ENCODE measurements at regions not wholly inside any gene's neighbourhood (a gene's known extent, or its start where the extent isn't known, plus 50 kb on each side); places are given as distances from the start of the nearest gene placed in this dataset.
"Not testable (repeated sequence)": the region's sequence is repeated elsewhere in the genome, so short reads cannot be mapped to it uniquely, and the experiment has no call there.

DNA sequence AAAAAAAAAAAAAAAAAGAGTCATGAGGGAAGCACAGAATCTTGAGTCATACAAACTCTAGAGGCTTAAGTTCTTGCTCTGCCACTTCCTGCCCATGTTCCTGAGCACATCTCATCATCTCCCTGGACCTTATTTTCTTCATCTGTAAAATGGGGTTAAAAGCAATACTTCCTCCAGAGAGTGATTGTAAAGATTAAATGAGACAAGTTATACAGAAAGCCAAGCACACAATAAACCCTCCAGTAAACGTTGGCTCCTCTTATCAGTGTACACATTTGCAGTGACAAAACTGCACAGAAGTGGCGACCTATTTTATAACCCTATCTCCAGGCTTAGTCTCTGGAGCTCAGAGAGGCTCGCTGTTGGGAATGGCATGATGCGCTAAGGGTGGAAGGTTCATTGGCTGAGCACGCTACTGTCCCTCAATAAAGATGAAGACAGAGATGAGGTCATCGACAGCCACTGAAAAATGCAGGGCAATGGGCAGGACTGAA is 82.1 kb downstream of the RRAGC start:
- no peak overlapping the region for H3K9ac ChIP-seq (ENCODE audit: low read length in 2 of 2)
- H3K4me1 ChIP-seq (ENCODE audit: control insufficient read depth, insufficient read depth, low read length), result no peaks in the 10 kb centered on the region
- no peaks in the 10 kb centered on the region for H3K36me3 ChIP-seq (ENCODE audit: control insufficient read depth in 2 of 2, insufficient read depth in 2 of 2, low read length in 2 of 2)
- no peaks in the 10 kb centered on the region for H3K9me3 ChIP-seq (ENCODE audit: control insufficient read depth in 2 of 2, low read length in 2 of 2)
- H3K27ac ChIP-seq (ENCODE audit: low read length), result no peak overlapping the region
- no peak overlapping the region for H3K4me3 ChIP-seq (ENCODE audit: low read length in 2 of 2)
- H3K27me3 ChIP-seq (ENCODE audit: control insufficient read depth in 1 of 2, insufficient read depth in 2 of 2, low read length in 2 of 2), result peaks cover 5 to 32% of the 10 kb centered on the region in 2 donors

DNA sequence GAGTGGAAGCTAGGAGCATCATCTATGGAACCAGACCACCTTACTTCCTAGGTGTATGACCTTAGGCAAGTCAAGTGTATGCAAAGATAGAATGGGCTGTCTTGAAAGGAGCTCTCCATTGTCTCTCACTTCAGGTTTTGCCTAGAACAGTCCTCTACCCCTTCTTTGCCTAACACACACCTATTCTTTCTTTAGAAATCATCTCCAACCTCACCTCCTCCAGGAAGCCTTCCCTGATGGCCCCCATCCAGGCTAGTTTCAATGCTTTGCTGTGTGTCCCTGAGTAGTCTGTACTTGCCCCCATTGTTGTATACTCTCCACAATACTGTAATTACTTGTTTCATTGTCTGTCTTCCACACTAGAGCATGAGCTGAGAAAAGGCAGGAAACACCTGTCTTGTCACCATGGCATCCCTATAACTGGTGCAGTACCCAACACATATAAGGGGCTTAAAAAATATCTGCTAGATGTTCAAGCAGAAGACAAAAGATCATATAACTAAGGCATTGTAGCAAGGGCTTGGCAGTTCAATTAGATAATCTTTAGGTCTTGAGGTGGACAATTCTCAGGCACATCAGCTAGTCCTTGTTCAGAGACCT is 83.0 kb downstream of the RRAGC start:
- Histone ChIP-seq H3K4me3 (ENCODE audit: low read length in 2 of 2) (no peak overlapping the region), H3K27ac (ENCODE audit: low read length) (no peak overlapping the region), H3K36me3 (ENCODE audit: control insufficient read depth in 2 of 2, insufficient read depth in 2 of 2, low read length in 2 of 2) (no peaks in the 10 kb centered on the region), H3K4me1 (ENCODE audit: control insufficient read depth, insufficient read depth, low read length) (no peaks in the 10 kb centered on the region), H3K9me3 (ENCODE audit: control insufficient read depth in 2 of 2, low read length in 2 of 2) (no peaks in the 10 kb centered on the region), H3K9ac (ENCODE audit: low read length in 2 of 2) (no peak overlapping the region), H3K27me3 (ENCODE audit: control insufficient read depth in 1 of 2, insufficient read depth in 2 of 2, low read length in 2 of 2) (peaks cover 4 to 24% of the 10 kb centered on the region in 2 donors)

DNA sequence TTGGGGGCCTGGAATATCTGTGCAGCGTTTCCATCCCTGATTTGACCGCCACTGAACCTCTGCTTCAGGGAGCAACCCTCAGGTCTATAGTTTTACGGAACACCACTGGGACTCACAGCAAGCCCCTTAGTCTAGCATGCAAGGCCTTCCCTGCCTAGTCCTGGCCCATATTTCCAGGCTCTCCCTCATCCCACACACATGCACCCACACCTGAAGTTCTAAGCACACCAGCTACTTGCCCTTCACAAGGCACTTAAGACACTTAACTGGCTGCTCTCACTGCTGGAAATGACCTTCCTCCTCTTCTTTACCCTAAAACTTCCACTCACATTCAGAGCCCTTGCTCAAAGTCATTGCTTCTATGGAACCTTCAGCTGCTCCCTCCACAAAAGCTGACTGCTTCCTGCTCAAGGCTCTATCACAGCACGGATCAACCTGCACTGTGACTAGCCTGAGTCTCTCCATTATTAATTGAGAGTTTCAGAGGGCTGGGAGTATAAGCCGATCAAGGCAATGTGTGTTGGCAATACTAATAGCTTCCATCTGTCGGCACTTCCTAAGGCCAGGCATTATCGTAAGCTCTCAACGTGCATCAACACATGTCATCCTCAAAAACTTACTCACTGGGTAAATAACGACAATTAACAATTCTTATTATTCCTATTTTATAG is 84.3 kb downstream of the RRAGC start:
- Histone ChIP-seq H3K36me3 (ENCODE audit: control insufficient read depth in 2 of 2, insufficient read depth in 2 of 2, low read length in 2 of 2) (no peaks in the 10 kb centered on the region), H3K27me3 (ENCODE audit: control insufficient read depth in 1 of 2, insufficient read depth in 2 of 2, low read length in 2 of 2) (peaks cover 4 to 18% of the 10 kb centered on the region in 2 donors), H3K27ac (ENCODE audit: low read length) (no peak overlapping the region), H3K9me3 (ENCODE audit: control insufficient read depth in 2 of 2, low read length in 2 of 2) (no peaks in the 10 kb centered on the region), H3K9ac (ENCODE audit: low read length in 2 of 2) (no peak overlapping the region), H3K4me3 (ENCODE audit: low read length in 2 of 2) (no peak overlapping the region), H3K4me1 (ENCODE audit: control insufficient read depth, insufficient read depth, low read length) (no peaks in the 10 kb centered on the region)

DNA sequence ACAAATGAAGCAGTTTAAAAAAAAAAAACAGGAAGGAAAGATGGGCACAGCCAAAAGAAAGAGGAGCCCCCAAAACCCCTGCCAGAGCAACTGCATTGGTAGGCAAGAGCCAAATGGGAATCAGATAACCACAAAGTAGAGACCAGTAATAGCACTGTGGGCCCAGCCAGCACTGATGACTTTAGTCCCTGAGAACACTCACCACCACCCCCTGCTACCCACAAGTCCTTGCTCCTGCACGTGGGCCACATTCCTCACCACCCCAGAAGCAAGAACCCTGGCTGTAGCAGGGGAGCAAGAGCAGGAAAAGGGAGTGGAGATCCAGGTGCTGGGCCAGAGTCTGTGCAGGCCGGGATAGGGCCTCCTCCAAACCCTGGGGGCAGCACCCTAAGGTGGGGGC is 86.1 kb downstream of the RRAGC start:
- no peaks in the 10 kb centered on the region for H3K36me3 ChIP-seq (ENCODE audit: control insufficient read depth in 2 of 2, insufficient read depth in 2 of 2, low read length in 2 of 2)
- H3K27ac ChIP-seq (ENCODE audit: low read length), result no peak overlapping the region
- H3K4me1 ChIP-seq (ENCODE audit: control insufficient read depth, insufficient read depth, low read length), result no peaks in the 10 kb centered on the region
- no peak overlapping the region for H3K4me3 ChIP-seq (ENCODE audit: low read length in 2 of 2)
- peaks cover 4 to 13% of the 10 kb centered on the region in 2 donors for H3K27me3 ChIP-seq (ENCODE audit: control insufficient read depth in 1 of 2, insufficient read depth in 2 of 2, low read length in 2 of 2)
- no peak overlapping the region for H3K9ac ChIP-seq (ENCODE audit: low read length in 2 of 2)
- no peaks in the 10 kb centered on the region for H3K9me3 ChIP-seq (ENCODE audit: control insufficient read depth in 2 of 2, low read length in 2 of 2)

DNA sequence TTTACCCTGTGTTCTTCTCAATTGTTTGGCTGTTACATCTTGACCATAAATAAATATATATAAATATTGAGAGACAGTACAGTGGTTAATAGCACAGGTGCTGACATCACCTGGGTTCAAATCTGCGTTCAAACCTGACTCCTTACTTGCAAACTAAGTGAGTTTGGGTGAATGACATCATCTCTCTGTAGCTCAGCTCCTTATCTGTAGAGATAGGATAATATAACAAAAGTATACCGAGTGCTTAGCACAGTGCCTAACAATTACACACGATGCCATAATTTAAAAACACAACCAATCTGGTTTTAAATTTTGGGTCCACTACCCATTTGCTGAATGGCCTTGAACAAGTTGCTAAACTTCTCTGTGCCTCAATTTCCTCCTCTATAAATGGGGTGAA is 86.6 kb downstream of the RRAGC start:
- peaks cover 4 to 13% of the 10 kb centered on the region in 2 donors for H3K27me3 ChIP-seq (ENCODE audit: control insufficient read depth in 1 of 2, insufficient read depth in 2 of 2, low read length in 2 of 2)
- H3K4me1 ChIP-seq (ENCODE audit: control insufficient read depth, insufficient read depth, low read length), result no peaks in the 10 kb centered on the region
- no peak overlapping the region for H3K9ac ChIP-seq (ENCODE audit: low read length in 2 of 2)
- H3K27ac ChIP-seq (ENCODE audit: low read length), result no peak overlapping the region
- H3K36me3 ChIP-seq (ENCODE audit: control insufficient read depth in 2 of 2, insufficient read depth in 2 of 2, low read length in 2 of 2), result no peaks in the 10 kb centered on the region
- H3K9me3 ChIP-seq (ENCODE audit: control insufficient read depth in 2 of 2, low read length in 2 of 2), result no peaks in the 10 kb centered on the region
- no peak overlapping the region for H3K4me3 ChIP-seq (ENCODE audit: low read length in 2 of 2)

DNA sequence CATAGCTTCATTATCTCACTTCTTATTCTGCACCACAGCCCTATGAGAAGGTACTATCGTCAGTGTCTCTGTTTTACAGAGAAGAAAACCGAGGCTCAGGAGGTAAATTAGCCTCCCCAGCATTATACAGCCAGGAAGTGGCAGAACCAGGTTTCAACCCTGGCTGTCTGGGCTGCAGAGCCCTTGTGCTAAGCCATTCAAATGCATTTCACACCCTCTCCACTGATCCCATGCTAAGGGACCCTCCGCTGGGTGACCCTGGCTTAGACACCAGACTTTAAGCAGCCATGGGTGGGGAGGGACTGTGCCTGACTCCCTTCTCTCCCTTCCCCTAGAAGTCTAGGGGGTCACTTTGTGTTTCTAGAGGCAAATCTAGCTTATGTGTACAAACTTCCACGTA is 87.5 kb downstream of the RRAGC start:
- H3K4me1 ChIP-seq (ENCODE audit: control insufficient read depth, insufficient read depth, low read length), result no peaks in the 10 kb centered on the region
- peaks cover 4 to 13% of the 10 kb centered on the region in 2 donors for H3K27me3 ChIP-seq (ENCODE audit: control insufficient read depth in 1 of 2, insufficient read depth in 2 of 2, low read length in 2 of 2)
- no peaks in the 10 kb centered on the region for H3K9me3 ChIP-seq (ENCODE audit: control insufficient read depth in 2 of 2, low read length in 2 of 2)
- no peak overlapping the region for H3K9ac ChIP-seq (ENCODE audit: low read length in 2 of 2)
- H3K36me3 ChIP-seq (ENCODE audit: control insufficient read depth in 2 of 2, insufficient read depth in 2 of 2, low read length in 2 of 2), result no peaks in the 10 kb centered on the region
- no peak overlapping the region for H3K27ac ChIP-seq (ENCODE audit: low read length)
- H3K4me3 ChIP-seq (ENCODE audit: low read length in 2 of 2), result no peak overlapping the region

DNA sequence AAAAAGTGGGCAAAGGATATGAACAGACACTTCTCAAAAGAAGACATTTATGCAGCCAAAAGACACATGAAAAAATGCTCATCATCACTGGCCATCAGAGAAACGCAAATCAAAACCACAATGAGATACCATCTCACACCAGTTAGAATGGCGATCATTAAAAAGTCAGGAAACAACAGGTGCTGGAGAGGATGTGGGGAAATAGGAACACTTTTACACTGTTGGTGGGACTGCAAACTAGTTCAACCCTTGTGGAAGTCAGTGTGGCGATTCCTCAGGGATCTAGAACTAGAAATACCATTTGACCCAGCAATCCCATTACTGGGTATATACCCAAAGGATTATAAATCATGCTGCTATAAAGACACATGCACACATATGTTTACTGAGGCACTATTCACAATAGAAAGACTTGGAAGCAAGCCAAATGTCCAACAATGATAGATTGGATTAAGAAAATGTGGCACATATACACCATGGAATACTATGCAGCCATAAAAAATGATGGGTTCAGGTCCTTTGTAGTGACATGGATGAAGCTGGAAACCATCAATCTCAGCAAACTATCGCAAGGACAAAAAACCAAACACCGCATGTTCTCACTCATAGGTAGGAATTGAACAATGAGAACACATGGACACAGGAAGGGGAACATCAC is 88.9 kb downstream of the RRAGC start:
- not testable (repeated sequence) for H3K27ac ChIP-seq (ENCODE audit: low read length); H3K9ac ChIP-seq (ENCODE audit: low read length in 2 of 2); H3K4me1 ChIP-seq (ENCODE audit: control insufficient read depth, insufficient read depth, low read length); H3K9me3 ChIP-seq (ENCODE audit: control insufficient read depth in 2 of 2, low read length in 2 of 2); H3K36me3 ChIP-seq (ENCODE audit: control insufficient read depth in 2 of 2, insufficient read depth in 2 of 2, low read length in 2 of 2); H3K27me3 ChIP-seq (ENCODE audit: control insufficient read depth in 1 of 2, insufficient read depth in 2 of 2, low read length in 2 of 2); H3K4me3 ChIP-seq (ENCODE audit: low read length in 2 of 2)

DNA sequence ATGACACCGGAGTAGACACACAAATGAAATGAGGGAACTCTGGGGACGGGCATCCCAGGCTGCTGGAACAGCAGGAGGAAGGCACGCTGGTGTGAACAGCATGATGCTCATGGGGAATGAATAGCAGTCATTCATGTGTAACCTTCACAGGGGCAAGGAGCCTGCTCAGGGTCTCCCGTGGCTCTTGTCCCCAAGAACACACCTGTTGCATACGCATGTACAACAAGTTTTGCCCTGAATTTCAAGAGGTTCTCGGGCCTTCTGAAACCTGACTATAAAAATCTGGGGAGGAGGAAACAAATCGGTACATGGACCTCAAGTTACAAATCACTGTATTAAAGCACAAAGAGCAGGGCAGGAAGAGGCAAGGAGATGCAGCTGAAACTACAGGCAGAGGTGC is 93.4 kb downstream of the RRAGC start:
- Histone ChIP-seq H3K27me3 (ENCODE audit: control insufficient read depth in 1 of 2, insufficient read depth in 2 of 2, low read length in 2 of 2) (peaks cover 3 to 4% of the 10 kb centered on the region in 2 donors), H3K4me3 (ENCODE audit: low read length in 2 of 2) (no peak overlapping the region), H3K27ac (ENCODE audit: low read length) (no peak overlapping the region), H3K4me1 (ENCODE audit: control insufficient read depth, insufficient read depth, low read length) (no peaks in the 10 kb centered on the region), H3K9ac (ENCODE audit: low read length in 2 of 2) (no peak overlapping the region), H3K9me3 (ENCODE audit: control insufficient read depth in 2 of 2, low read length in 2 of 2) (no peaks in the 10 kb centered on the region), H3K36me3 (ENCODE audit: control insufficient read depth in 2 of 2, insufficient read depth in 2 of 2, low read length in 2 of 2) (no peaks in the 10 kb centered on the region)

DNA sequence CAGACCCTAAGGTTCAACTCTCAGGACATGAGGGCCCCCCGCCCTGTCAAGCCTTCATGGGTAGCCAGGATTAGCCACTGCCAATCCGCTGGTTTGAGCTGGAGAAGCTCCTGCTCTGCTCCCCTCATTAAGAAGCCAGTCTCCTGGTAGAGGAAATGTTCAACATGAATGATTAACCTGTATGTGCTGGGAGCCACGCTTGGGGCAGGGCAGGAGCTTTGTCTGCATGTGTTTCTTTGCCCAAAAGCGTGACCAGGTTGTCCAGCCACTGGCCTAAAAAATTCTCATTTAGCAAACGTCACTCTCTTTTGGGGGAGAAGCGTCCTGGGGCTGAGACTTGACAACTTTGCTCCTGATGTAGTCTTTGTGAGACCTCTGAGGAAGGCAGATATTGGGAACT is 96.5 kb downstream of the RRAGC start:
- Histone ChIP-seq H3K9ac (ENCODE audit: low read length in 2 of 2) (no peak overlapping the region), H3K36me3 (ENCODE audit: control insufficient read depth in 2 of 2, insufficient read depth in 2 of 2, low read length in 2 of 2) (no peaks in the 10 kb centered on the region), H3K9me3 (ENCODE audit: control insufficient read depth in 2 of 2, low read length in 2 of 2) (no peaks in the 10 kb centered on the region), H3K27ac (ENCODE audit: low read length) (no peak overlapping the region), H3K27me3 (ENCODE audit: control insufficient read depth in 1 of 2, insufficient read depth in 2 of 2, low read length in 2 of 2) (peaks cover 3% of the 10 kb centered on the region in 2 donors), H3K4me1 (ENCODE audit: control insufficient read depth, insufficient read depth, low read length) (no peaks in the 10 kb centered on the region), H3K4me3 (ENCODE audit: low read length in 2 of 2) (no peak overlapping the region)

DNA sequence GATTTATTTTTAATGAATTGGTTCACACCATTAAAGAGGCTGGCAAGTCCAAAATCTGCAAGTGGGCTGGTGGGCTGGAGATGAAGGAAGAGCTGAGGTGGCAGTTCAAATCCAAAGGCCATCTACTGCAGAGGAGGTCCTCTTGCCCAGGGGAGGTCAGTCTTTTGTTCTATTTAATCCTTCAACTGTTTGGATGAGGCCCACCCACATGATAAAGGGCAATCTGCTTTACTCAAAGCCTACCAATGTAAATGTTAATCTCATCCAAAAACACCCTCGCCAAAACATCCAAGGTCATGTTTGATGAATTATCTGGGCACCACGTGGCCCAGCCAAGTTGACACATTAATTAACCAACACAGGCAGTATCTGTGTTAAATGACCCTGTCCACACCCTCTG is 99.0 kb downstream of the RRAGC start:
- H3K36me3 ChIP-seq (ENCODE audit: control insufficient read depth in 2 of 2, insufficient read depth in 2 of 2, low read length in 2 of 2), result no peaks in the 10 kb centered on the region

DNA sequence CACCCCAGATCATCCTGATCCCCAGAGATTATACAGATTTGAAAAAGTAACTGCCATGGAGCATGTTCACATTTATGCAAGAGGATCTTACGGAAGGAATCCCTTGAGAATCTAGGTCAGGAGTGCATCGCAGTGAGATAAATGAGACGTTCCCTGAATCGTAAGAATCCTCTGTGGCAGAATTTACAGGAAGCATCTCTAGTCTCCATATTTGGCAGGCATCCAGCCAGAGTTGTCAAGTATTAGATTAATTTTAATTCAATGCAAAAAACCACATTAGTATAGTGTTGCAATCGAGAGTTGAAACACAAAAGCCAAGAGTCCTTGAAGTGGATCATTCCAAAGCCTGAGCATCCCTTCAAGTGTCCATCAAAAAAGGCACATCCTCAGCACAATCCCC is 100.8 kb downstream of the RRAGC start:
- Histone ChIP-seq H3K27ac (ENCODE audit: low read length) (no peak overlapping the region), H3K9ac (ENCODE audit: low read length in 2 of 2) (no peak overlapping the region), H3K4me3 (ENCODE audit: low read length in 2 of 2) (no peak overlapping the region), H3K27me3 (ENCODE audit: control insufficient read depth in 1 of 2, insufficient read depth in 2 of 2, low read length in 2 of 2) (peaks cover 0 to 4% of the 10 kb centered on the region in 2 donors), H3K36me3 (ENCODE audit: control insufficient read depth in 2 of 2, insufficient read depth in 2 of 2, low read length in 2 of 2) (no peaks in the 10 kb centered on the region), H3K9me3 (ENCODE audit: control insufficient read depth in 2 of 2, low read length in 2 of 2) (no peaks in the 10 kb centered on the region), H3K4me1 (ENCODE audit: control insufficient read depth, insufficient read depth, low read length) (no peaks in the 10 kb centered on the region)

More for the DNA sequence above, 99.0 kb downstream of the RRAGC start:
- Histone ChIP-seq H3K9me3 (ENCODE audit: control insufficient read depth in 2 of 2, low read length in 2 of 2) (no peaks in the 10 kb centered on the region), H3K4me3 (ENCODE audit: low read length in 2 of 2) (no peak overlapping the region), H3K9ac (ENCODE audit: low read length in 2 of 2) (no peak overlapping the region), H3K27me3 (ENCODE audit: control insufficient read depth in 1 of 2, insufficient read depth in 2 of 2, low read length in 2 of 2) (peaks cover 3 to 6% of the 10 kb centered on the region in 2 donors), H3K27ac (ENCODE audit: low read length) (no peak overlapping the region), H3K4me1 (ENCODE audit: control insufficient read depth, insufficient read depth, low read length) (no peaks in the 10 kb centered on the region)
